Hepatocyte (in vitro differentiated cells): ENCODE measurements at regions not wholly inside any gene's neighbourhood (a gene's known extent, or its start where the extent isn't known, plus 50 kb on each side); places are given as distances from the start of the nearest gene placed in this dataset.

ENCODE experiments used
- CTCF ChIP-seq: fragments of 200-600 bp; sonication (generic); IDR thresholded peaks from 2 replicates; pipeline ENCODE4 v1.5.1; 2016; ENCODE audit warnings: antibody characterized with exemption, mild to moderate bottlenecking; ENCODE audit not compliant: poor library complexity
- EZH2 ChIP-seq: fragments of 200-600 bp; sonication (generic); IDR thresholded peaks from 2 replicates; pipeline ENCODE4 v1.6.1; 2016; ENCODE audit warnings: antibody characterized with exemption, mild to moderate bottlenecking, borderline replicate concordance
- EZH2phosphoT487 ChIP-seq: fragments of 200-600 bp; sonication (generic); IDR thresholded peaks from one replicate; pipeline ENCODE4 v1.6.1; 2018; ENCODE audit warnings: antibody characterized with exemption, mild to moderate bottlenecking, low read depth, moderate library complexity; ENCODE audit not compliant: unreplicated experiment, severe bottlenecking

GRCh38 chr17:77453613-77454241, 313.0 kb downstream of the SEC14L1 start:
- TF ChIP-seq CTCF (no peak), EZH2 (no peak), EZH2phosphoT487 (no peak)
